NCI-H2107 treated with DMSO at 0.1 percent for 48 hours (cell line): ENCODE measurements at regions not wholly inside any gene's neighbourhood (a gene's known extent, or its start where the extent isn't known, plus 50 kb on each side); places are given as distances from the start of the nearest gene placed in this dataset.
"Not testable (repeated sequence)": the region's sequence is repeated elsewhere in the genome, so short reads cannot be mapped to it uniquely, and the experiment has no call there.

Source experiments
- DNase-seq: peaks from one replicate; lab custom pipeline; 2025; ENCODE audit not compliant: unreplicated experiment; lab: John Stamatoyannopoulos, UW

GRCh38 chr5:72654231-72654630 lies 147.0 kb upstream of the ZNF366 start:
- no peak for DNase-seq

DNA sequence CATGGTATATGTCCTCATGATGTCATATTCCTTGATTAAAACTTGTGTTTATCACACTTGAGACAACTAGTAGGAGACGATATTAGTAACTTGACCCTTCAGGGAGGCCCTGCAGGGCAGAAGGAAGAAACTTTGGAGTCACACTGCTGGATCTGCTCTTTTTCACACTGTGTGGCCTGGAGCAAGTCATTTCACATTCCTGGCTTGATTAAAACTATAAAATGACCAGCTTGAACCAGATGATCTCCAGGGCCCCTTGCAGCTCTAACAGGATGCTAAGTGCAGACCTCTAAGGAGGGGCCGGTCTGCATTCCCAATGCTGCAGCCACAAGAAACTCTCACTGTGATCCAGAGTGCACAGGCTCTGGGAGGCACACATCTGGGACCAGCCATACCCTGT lies 146.4 kb upstream of the ZNF366 start:
- DNase-seq: no peak

GRCh38 chr5:72651779-72652178 lies 144.6 kb upstream of the ZNF366 start:
- DNase-seq: no peak

DNA sequence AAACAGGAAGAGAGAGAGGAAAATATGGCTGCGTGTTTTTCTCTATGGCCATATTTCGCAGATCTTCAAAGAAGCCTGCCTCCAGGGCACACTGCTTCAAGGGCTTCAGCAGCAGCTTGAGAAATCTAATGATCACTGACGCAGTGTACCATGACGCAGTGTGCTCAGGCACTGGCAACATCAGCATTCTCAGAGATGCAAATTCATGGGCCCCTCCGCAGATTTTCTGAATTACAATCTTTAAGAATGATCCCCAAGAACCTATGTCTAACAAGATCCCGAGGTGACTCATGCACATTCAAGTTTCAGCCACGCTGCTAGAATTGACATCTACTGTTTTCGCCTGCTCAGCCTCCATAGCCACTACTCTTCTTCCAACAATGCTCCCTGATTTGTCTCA lies 143.9 kb upstream of the ZNF366 start:
- DNase-seq: no peak

- no peak for DNase-seq
Measured at GRCh38 chr5:72649449-72649848, 142.2 kb upstream of the ZNF366 start.

DNA sequence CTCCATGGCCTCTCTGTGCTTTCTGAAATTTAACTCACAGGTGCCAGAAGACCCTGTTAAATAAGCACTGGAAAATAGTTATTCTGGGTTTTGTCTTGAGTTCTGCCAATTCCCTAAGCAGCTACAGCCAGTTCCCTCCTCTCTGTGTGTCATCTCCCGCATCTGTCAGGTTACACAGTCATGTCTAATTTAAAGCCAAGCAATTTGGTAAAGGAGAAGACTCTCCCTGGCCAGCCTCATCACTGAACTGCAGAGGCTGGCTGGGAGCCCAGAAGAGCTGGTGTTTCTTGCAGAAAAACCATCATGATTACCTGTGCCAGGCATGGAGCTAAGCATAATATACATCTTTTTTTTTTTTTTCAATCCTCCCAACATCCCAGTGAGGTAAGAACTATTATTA lies 141.3 kb upstream of the ZNF366 start:
- DNase-seq: no peak

DNA sequence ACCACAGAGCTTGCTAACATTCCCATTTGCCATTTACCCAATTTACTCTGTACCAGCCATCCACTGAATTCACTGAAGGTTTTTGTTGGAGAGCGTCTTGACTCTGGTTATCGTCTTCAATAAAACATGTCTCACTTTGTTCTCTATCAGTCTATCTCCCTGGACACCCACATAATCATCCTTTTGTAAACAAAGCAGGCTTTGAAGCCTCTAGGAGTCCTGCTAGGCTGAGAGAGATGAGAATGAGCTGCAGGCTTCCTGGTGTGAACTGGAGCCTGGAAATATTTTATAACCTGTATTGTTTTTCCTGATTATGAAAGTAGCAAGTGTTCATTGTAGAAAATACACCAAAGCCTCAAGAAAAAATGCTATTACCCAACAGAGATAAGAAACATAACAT lies 140.6 kb upstream of the ZNF366 start:
- no peak for DNase-seq

GRCh38 chr5:72646246-72646866 lies 139.1 kb upstream of the ZNF366 start:
- no peak for DNase-seq

DNA sequence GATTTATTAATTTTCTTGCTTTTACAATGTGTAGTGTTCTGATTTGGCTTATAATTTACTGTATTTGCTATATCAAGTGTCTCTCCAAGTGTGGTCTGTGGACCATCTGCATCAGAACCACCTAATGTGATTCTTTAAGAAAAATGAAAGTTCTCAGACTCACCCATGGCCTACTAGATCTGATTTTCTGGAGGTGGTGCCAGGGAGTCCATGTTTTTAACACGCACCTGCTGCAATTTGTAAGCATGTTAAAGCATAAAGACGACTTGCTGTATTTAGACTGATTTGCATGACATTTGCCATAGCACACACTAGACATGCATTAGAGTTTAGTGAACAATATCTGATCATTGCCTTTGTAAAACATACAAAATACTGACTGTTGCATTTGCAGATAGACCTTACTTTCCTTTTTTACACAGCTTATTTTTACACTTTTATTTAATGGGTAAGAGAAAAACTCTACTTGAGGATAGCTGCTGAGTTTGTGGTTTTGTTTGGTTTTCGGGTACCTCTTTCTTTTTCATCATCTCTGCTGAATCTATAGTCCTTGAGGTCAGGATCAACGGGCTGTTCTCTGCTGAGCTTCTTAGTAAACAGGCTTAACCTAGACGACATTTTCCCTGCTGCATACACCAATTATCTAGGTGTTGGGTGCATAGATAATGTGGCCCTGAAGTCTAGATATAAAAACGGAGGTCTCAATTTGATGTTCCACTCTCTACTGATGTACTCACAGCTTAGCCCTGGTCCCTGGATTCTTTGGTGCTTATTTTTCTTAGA lies 138.0 kb upstream of the ZNF366 start:
- DNase-seq: no peak

GRCh38 chr5:72644296-72644695 lies 137.1 kb upstream of the ZNF366 start:
- DNase-seq: no peak

GRCh38 chr5:72641164-72641563 lies 134.0 kb upstream of the ZNF366 start:
- no peak for DNase-seq

DNA sequence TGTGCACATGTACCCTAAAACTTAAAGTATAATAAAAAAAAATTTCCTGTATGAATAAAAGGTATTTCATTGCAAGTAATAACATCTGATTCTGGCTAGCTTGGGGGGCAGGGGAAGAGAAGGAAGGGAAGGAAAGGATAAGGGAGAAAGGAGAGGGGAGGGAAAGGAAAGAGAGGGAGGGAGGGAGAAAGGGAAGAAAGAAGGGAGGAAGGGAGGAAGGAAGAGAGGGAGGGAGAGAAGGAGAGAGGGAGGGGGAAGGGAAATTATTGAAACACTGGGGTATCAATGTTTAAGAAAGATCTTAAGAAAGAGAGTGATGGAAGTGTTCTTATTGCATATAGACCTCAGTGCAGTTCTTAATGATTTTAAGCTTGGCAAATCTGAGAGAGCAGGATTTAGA lies 129.8 kb upstream of the ZNF366 start:
- DNase-seq: no peak

- DNase-seq: not testable (repeated sequence)
Measured at GRCh38 chr5:72636565-72636964, 129.4 kb upstream of the ZNF366 start.

- DNase-seq: no peak
Measured at GRCh38 chr5:72634444-72634843, 127.2 kb upstream of the ZNF366 start.

DNA sequence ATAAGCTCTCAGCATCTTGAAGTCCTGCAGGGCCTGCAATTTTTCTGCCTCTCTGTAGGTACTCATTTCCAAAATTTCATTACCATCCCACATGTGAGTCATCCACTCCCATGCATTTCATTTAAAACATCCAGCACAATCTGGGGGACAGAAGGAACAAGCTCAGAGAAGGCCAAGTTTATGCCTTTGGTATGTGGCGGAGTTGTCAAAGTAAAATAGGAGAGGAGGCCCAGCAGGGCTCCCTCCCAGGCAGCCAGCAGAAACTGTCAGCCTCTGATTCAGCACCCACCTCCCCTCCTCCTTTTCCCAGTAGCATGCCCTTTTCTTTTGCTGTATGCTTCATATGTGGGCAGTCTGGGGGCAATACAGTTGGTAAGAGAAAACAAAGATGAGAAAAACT lies 126.4 kb upstream of the ZNF366 start:
- DNase-seq: no peak

GRCh38 chr5:72633041-72633445 lies 125.8 kb upstream of the ZNF366 start:
- DNase-seq: no peak

GRCh38 chr5:72630721-72631120 lies 123.5 kb upstream of the ZNF366 start:
- no peak for DNase-seq

DNA sequence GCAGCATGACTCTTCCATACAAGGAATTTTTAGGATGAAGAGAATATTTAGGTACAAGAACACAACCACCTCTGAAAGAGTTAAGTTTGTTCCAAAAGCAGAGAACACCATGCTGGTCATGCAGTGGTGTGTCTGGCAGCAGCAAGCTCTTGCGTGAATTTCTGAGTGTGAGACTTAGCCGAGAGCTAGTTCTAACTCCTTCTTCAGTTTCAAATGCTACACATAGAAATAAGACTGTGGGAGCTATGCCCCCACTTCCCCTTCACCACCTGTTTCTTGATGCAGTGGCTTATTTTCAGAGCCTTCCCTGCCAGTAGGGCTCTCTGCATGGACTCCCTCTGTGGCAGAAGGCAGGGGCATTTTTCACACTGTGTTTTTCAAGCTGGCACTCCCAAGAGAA lies 122.9 kb upstream of the ZNF366 start:
- DNase-seq: no peak

- DNase-seq: no peak
Measured at GRCh38 chr5:72628771-72629371, 121.7 kb upstream of the ZNF366 start.

DNA sequence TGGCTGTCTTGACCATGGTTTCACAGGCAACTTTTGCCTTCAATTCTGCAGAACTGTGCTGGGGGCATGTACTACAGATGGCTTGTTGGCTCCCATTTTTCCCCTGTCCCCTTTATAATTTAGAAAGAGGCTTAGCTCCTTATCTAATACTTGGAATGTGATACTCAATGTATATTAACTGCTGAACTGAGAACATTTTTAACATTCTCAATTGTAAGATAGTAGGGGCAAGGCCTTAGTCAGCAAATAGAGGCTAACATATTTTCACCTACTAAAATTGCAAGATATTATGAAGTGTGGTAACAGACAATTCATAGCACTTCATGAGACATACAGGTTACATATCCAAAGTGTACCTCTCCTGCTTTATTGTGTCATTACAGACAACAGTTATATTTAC lies 118.1 kb upstream of the ZNF366 start:
- DNase-seq: no peak

DNA sequence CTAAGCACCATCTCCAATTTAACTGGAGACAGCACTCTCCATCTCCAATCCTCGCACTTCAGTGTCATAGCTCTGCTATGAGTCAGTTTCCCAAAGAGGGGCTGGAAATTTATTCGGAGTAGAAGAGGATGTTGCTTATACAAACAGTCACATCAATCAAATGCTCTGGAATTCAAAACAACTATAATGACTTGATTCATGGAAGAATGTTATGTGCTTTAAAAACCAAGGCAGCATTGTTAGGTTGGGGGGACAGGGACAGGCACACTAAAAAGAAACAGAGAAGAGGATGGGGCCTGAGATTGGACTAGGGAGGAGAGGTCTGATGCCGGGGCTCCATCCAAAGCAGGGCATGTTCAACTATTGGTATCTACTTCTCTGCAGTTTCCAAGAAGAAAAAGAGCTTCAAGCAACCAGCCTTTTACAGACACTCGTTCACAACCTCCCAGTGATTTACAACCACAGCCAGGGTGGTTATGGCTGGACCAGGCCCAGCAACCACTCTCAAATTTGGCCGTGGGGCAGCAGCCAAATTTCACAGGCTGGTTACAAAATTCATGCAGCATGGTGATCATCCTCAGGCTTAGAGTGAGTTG lies 117.5 kb upstream of the ZNF366 start:
- DNase-seq: no peak

GRCh38 chr5:72623936-72624335 lies 116.7 kb upstream of the ZNF366 start:
- no peak for DNase-seq
